CD4-positive, alpha-beta T cell treated with Interleukin-2 at 100 ng/mL for 4 hours (primary cell): ENCODE measurements at regions not wholly inside any gene's neighbourhood (a gene's known extent, or its start where the extent isn't known, plus 50 kb on each side); places are given as distances from the start of the nearest gene placed in this dataset.
"Not testable (repeated sequence)": the region's sequence is repeated elsewhere in the genome, so short reads cannot be mapped to it uniquely, and the experiment has no call there.

Source experiments
- DNase-seq: peaks from one replicate; pipeline ENCODE4 v3.0.0-alpha.2; 2020; ENCODE audit warnings: low spot score

DNA sequence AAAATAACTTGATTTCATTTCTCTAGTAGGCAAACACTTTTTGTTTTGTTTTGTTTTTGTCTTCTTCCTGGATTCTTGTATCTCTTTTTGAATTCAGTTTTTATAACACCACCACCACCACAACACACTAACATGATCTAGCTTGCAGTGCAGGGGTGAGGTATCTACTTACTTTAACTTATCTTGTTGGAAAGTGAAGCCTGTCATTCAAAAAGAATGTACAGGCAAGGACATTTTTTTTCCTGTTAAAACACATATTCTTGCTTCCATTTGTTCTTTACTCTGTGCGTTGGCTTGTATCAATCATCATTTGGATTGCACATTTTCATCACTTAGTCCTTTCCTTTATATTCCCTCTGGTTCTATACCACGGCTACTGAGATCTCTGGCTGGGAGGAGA, 824.2 kb downstream of the PLCL1 start:
- no peak for DNase-seq

DNA sequence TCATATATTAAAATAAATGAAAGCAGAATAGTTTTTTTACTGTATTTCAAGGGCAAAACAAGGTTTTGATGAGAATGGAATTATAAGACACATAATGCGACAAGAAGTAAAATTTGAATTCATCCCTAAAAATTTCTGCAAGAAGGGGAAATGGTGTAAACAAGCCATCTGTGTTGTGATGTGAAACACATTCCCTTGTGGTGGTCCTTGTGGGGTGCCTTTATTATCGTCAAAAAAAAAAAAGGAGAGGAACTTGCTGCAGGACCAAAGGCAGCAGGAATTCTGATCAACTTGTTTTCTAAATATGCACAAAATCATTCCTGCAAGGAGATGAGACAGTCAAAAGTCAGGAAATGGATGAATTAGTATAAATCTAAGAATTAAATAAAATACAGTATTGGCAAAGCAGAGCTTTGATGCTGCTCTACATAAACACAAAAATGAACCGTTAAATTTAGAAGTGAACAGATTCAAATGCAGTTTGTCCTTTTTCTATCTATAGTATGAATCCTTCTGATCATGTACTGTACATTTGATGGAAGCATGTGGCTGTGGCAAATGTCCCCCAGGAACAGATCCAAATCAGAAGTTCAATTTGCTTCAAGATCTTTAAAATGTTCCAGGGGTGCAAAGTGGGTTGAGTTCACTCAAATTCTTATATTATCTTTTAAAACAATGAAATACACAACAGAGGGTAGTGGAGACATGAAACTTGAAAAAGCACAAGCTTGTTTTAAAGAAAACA, 818.8 kb downstream of the PLCL1 start:
- no peak for DNase-seq

DNA sequence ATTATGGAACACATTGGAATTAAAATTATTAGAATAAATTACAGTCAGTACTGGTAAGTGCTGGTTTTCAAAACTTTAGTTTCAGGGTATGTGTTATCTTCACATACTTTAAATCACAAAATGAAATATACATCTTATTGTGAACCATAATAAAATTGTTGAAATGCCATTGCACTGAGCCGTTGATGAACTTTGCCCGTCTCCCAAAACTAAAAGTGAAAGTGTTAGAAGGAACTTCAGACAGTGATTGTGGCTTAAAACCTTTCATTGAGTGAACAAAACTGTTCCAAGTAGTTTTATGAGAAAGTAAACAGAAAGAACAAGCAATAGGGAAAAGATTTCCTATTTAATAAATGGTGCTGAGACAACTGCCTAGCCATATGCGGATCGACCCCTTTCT, 811.6 kb downstream of the PLCL1 start:
- no peak for DNase-seq

DNA sequence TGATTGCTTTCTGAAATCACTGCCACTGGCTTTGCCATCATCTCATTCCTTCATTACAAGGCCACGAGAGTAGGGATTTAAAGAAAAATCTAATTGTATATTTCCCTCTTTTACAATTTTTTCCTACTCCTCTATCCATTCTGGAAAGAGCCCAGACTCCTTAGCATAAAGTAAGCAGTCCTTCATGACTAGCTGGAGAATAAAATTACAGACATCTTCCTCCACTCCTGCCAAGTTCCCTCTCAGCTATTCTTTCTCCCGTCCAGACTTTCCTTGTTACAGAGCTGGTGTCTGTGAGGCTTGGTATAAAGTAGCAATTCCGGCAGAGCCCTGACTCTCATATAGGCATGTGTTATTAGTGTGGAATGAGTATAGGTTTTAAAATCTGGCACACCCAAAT, 806.8 kb downstream of the PLCL1 start:
- DNase-seq, result no peak

DNA sequence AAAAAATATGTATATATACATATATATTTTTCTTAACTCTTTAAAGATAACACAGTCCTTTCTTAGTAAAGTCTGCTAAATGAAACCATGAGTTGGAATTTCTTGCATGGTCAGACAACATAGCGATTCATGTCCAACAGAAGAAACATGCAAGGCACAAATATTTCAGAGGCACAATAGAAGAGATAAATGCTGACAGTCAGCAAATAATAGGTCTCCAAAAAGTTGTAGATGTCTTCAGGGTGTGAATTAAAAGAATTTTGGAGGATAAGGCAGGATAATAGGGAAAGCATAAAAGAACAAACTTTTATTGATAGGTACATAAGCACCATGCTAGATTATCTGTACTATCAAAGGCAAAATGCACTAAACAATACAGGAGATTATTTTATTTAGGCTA, 800.2 kb downstream of the PLCL1 start:
- DNase-seq, result no peak

DNA sequence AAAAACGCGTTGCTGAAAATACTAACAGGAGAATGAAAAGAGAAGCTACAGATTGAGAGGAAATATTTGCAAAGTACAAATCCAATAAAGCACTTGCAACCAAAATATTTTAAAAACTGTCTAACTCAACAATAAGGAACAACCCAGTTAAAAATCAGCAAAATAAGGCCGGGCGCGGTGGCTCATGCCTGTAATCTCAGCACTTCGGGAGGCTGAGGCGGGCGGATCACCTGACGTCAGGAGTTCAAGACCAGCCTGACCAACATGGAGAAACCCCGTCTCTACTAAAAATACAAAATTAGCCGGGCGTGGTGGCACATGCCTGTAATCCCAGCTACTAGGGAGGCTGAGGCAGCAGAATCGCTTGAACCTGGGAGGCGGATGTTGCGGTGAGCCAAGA, 798.6 kb downstream of the PLCL1 start:
- DNase-seq, result not testable (repeated sequence)

DNA sequence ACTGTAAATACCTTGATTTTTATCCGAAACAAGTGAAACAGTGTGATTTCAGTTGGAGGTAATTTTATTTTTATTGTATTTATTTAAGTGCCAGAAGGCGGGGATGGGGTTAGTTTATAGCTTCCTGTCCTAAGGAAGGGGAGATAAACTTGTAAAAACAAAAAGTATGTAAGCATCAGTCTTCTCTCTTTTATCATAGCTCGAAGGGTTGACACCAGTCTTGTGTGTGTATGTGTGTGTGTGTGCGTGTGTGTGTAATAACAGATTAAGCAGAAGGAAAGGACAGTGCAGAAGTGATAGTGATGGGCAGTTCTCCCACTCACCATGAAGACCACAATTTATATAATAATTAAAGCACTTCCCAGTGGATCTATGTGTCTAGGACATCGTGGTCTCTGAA, 793.3 kb downstream of the PLCL1 start:
- no peak for DNase-seq

DNA sequence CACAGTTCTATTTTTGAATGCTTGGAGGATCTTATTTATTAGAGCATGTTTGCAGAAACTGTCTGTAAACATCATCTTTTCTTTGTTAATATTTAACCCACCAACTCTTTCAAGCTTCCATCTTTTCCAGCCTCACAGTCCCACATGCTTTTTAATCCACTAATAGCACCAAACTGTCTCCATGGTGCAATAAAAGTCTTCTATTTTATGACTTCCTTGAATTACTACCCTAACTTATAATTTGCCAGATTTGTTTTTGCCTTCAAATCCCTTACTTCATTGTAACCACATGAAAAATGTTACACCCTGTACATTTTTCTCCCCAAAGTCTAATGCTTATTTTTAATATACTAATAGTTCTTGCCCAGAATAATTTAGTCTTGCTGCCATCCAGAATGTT, 792.6 kb downstream of the PLCL1 start:
- DNase-seq, result no peak

DNA sequence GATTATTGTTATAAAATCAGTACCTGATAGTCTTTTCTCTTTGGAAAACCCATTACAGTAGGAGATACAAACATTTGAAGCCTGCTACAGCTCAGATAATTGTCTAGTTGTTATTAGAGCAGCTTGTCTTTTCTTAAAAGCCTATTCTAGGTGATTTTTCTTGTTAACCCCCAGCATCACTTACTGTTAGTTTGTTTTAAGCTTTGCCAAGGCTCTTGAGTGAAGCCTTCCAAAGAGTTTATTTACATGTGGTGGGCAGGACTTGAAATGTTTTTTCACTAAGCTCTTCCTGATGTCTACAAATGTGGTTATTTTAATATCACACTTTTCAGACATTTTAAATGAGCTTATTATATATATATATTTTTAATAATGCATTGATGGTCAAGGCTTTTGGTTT, 791.3 kb downstream of the PLCL1 start:
- DNase-seq, result no peak

DNA sequence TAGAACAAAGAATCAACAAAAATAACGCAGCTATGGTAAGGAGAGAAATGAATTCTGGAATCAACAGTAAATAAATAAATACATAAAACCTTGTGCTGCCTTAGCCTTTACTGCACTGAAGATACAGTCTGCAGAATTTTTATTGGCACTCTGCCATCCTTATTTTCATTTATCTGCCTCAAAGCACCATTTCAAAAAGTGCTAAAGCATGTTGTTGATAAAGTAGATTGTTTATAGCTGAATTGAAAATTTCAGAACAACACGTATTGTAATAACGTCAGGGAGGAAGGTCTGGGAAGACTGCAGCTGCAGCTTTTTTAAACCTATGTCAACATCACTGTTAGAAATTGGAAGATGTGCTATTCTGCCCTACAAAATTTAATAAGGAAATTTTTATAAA, 787.2 kb downstream of the PLCL1 start:
- no peak for DNase-seq

DNA sequence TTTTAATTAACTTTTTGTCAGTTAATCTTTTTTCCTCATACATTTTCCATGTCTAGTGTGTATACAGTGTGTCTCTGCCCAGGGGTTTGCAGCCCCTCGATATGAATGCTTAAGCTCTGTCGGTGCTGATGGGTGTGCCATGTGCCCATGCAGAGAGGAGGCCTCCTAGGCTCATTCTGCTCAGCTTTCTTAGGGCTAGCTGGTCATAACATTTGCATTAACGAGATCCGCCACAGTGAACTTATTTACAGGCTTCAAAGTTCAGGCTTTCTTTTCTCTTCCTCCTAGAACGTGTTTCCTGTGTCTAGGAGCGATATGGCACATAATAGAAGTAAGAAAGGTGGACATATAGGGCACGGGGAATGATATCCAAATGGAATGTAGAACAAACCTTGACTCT, 783.3 kb downstream of the PLCL1 start:
- no peak for DNase-seq

DNA sequence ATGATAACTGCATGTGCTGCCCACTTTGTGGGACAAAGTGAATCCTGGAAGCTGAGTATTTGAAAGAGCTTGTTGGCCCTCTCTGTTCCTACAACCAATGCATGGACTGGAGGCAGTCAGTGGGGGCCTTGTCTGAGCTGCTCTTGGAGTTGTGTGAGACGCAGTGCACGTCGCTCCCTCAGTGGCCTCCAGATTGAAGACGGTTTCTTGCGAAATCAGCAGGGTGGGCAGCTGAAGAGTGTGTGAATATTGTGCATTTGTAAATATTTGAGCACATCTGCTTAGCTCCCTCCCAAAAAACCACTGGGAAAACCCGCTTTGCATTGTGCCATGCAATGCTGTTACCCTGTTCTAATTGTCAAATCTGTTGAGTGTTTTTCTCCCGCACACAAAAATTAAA, 782.8 kb downstream of the PLCL1 start:
- DNase-seq, result no peak

DNA sequence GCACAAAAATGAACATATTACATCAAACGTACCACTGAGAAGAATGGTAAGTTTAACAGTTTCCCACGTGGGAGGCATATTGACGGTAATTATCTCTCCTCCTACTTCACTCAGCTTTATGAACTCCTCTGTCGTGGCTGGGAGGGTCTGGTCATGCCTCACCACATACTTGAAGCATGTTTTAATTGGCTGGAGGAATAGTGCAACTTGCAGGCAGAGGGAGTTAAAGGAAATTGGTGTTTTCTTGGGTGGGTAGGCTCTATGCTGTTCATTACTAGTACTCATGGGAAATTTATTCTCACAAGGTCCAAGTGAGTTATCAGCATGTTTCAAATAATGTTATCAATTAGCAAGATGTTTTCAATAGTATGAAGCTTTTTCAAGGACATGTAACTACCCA, 767.0 kb downstream of the PLCL1 start:
- DNase-seq, result no peak

DNA sequence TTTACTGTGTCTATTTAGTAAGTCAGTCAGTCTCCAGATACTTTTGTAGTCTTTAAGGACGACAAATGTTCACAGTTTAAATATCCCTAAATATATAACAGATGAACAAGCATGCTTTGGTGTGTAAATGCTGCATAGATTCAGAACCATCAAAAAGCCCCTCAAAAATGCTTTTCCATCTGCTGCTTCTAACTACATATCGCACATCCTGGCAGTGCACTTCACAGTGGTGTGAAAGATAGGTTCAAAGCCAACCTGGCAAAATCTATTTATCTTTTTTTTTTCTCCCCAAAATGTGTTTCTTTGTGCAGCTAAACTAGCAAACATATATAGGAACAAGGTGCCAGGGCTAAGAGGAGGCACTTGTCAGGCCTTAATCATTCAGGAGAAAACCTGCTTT, 753.8 kb downstream of the PLCL1 start:
- DNase-seq, result no peak

DNA sequence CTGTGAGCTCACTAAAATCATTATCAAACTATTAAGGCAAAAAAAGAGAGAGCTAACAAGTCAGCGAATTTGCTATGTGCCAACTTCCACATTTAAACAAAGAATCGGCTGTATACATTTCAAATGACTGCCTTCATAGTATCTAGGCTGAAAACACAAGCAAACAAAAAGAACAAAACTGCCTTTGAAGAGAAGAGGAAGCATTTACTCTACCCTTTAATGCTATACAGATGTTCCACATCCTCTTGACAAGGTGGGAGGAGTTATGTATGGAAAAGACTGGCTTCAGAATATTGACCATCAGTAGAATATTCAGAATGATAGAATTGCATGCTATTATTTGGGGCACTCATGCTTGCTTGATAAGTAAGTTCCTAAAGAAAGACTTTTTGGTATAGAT, 741.7 kb downstream of the PLCL1 start:
- DNase-seq, result no peak

DNA sequence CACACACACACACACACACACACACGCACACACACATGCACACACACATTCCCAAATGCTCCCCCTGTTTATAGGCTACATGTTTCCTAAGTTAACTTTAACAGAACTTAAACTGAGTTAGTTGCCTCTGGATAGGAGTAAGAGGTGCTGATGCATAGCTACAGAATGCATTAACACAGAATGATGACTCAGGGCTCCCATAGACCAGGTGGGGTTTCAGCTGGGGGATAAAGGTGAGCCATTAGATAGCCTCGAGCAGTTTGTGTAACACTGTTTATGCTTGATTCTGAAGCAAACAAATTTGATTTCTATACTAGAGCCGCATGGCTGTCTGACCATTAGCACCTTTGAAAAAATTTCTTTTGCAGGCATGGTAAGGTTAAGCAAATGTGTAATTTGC, 741.0 kb downstream of the PLCL1 start:
- DNase-seq, result no peak

DNA sequence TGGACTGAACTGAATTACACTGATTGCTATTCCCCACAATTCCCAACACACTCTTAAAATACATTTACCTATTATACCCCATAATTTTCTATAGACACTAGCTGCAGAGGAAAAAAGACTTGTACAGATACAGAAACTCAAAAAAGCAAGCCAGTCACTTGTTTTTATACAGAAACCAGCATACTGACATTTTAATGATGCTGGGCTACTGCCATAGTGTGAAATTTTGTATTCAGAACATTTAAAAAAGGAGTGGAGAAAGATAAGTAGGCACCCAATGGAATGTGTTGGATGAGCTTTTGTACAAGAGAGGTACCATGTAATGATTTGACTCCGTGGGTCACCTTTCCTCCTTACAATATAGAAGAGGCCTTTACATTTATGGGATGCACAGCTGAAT, 740.1 kb downstream of the PLCL1 start:
- DNase-seq, result no peak

DNA sequence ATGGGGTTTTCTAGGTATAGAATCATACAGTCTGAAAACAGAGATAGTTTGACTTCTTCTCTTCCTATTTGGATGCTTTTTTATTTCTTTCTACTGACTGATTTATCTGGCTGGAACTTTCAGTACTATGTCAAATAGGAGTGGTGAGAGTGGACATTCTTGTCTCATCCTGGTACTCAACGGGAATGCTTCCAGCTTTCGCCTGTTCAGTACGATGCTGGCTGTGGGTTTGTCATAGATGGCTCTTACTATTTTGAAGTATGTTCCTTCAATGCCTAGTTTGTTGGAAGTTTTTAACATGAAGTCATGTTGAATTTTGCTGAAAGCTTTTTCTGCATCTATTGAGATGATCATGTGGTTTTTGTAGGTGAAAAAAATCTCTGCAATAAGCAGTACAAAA, 730.4 kb downstream of the PLCL1 start:
- DNase-seq, result no peak

DNA sequence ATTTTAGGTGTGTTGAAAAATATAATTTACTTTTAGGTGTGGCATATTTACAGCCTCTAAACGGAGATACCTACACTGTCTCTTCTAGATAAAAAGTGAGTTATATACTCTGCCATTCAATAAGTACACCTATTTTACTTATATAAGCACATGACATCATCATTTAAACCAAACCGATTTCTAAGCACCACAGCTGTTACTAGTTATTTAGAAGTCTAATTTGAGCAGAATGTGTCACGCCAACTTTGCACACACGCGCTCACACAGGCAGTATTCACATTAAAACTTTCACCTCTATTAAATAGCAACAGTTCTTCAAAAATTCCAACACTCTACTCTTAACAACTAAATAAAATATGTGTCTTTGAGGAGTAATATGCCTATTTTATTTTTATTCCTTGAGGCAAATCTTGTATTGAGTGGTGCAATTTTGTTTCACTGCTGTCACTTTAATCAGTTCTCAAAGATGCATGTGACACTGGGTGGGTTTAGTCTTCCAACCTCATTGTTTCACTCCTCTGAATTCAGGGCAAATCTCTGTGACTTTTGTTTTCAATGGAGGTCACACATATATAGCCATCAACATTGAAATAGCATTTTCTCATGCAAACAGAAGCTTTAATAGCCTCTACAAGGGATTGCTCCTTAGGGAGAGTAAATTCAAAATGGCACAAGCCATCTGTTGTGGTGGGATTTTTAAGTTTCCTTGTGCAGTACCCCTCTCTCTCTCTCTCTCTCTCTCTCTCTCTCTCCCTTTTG, 721.0 kb downstream of the PLCL1 start:
- DNase-seq, result no peak

DNA sequence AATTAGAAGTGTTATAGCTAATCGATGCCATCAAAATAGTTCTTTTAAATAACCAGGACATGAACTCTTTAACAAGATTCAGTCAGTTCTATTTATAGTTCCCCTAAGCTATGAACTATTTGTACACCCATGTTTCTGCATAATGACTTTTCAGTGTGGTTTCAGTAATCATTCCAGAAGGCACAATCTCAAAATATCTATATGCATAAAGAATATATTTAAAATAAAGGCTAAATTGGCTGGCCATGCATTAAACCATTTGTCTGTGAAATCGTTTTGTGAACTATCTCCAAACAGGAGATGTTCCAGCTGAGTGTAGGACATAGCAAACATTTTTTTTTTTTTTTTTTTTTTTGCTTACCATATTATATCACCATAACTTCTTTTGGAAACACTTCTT, 719.3 kb downstream of the PLCL1 start:
- no peak for DNase-seq

DNA sequence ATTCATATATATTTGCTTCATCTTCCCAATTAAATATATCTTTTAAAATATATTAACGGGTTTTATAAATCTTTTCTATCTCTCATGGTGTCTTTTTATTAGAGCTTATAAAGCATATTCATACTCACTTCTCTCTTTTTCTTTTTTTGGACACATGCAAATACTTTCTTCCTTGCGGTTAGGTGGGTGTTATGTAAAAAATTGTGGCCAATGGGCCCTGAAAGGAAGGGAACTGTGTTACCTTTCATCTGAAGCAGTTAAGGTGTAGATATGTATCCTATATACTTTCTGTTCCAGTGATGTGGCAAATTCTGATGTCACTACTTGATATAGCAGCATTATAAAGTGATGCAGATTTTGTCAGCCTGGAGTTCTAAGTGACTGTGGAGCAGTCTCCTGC, 714.5 kb downstream of the PLCL1 start:
- no peak for DNase-seq

DNA sequence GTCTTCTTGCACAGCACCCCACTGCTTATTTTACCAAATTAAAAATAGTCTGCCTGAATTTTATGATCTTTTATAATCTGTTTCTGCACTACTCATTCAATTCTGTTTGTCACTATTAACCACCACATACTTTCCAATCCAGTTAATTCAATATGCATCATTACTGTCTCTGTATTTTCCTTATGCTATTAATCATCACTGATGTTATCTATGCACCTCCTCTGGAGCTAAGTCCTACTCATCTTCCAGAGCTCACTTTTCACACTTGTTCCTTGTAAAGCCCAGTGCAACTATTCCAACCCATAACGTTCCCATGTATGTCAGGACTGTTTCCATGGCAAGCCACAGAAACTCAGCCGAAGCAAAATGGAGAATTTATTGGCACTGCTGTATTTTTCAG, 713.6 kb downstream of the PLCL1 start:
- DNase-seq, result no peak

DNA sequence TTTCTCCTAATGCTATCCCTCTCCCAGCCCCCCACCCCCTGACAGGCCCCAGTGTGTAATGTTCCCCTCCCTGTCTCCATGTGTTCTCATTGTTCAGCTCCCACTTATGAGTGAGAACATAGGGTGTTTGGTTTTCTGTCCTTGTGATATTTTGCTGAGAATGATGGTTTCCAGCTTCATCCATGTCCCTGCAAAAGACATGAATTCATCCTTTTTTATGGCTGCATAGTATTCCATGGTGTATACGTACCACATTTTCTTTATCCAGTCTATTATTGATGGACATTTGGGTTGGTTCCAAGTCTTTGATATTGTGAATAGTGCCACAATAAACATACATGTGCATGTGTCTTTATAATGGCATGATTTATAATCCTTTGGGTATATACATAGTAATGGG, 704.2 kb downstream of the PLCL1 start:
- not testable (repeated sequence) for DNase-seq

DNA sequence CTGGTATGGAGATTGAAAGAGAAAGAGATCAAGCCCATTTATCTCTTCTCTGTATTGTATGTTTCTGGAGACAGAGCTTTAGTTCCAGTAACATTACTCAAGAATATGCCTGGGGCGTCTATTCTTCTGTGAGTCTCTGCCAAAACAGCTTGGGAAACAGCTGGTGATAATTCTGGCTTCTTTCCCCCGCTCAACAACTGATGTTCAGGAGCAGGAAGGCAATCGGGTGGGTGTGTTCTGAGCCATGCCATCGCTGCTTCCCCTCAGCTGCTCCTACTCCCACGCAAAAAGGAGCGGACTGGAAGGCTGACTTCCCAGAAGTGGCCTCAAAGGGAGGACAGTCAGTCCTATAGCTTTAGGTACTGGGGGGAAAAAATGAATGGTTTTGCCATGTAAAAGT, 695.1 kb downstream of the PLCL1 start:
- no peak for DNase-seq
